ENCODE measurements at regions not wholly inside any gene's neighbourhood (a gene's known extent, or its start where the extent isn't known, plus 50 kb on each side); places are given as distances from the start of the nearest gene placed in this dataset.
A peak's percentile ranks its signal among the peaks of the same experiment; 100 is the strongest.

DNA sequence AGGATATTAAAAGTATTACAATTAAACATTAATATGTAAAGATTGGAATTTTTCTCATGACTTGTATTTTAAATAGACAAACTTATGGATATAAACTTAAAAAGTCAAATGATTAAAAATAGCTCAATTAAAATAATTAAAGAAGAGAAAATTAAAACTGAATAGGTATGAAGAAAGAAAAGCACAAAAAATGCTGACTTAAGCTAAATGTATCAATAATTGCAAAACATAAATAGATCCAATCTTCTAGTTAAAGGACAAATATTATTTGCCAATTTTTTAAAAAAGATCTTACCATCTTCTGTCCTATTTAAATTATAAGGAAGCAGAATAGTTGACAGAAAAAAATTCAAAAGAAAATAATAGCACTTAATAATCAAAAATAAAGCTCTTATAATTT lies 646.3 kb upstream of the ANKRD30A start:
- Histone ChIP-seq H2BK5ac (ENCODE audit: low read depth, low read length, poor library complexity, severe bottlenecking) (no peak overlapping the region), H3K27me3 (ENCODE audit: control insufficient read depth, insufficient read depth, low read length) (no peaks in the 10 kb centered on the region), H3K9me1 (ENCODE audit: insufficient read depth, low read length) (no peaks in the 10 kb centered on the region), H4K20me1 (ENCODE audit: insufficient read depth, low read length) (no peaks in the 10 kb centered on the region), H3K36me3 (ENCODE audit: control insufficient read depth, insufficient read depth, low read length) (no peaks in the 10 kb centered on the region), H4K5ac (ENCODE audit: low read depth, low read length) (no peak overlapping the region), H3K18ac (ENCODE audit: low read depth, low read length) (no peak overlapping the region), H3K4me2 (ENCODE audit: low read depth, low read length) (no peak overlapping the region), H3K27ac (ENCODE audit: insufficient read depth, low read length) (no peak overlapping the region), H4K91ac (ENCODE audit: insufficient read depth, low read depth, low read length) (no peak overlapping the region), H3K4me1 (ENCODE audit: control insufficient read depth, insufficient read depth, low read length) (no peaks in the 10 kb centered on the region), H3K4ac (ENCODE audit: low read depth, low read length) (no peak overlapping the region), H3K9ac (ENCODE audit: low read depth, low read length) (no peak overlapping the region), H3K9me3 (ENCODE audit: control insufficient read depth, insufficient read depth, low read length) (no peaks in the 10 kb centered on the region), H3K4me3 (ENCODE audit: insufficient read depth, low read depth, low read length) (no peak overlapping the region), H2BK15ac (ENCODE audit: low read depth, low read length) (no peak overlapping the region), H2BK120ac (ENCODE audit: low read depth, low read length) (no peak overlapping the region), H4K8ac (ENCODE audit: low read depth in 2 of 2, low read length in 2 of 2) (no peak overlapping the region), H3K14ac (replicated peaks; ENCODE audit: low read depth, low read length) (no peak overlapping the region), H3K56ac (ENCODE audit: extremely low read depth, insufficient read depth, low read length) (no peak overlapping the region), H2AFZ (replicated peaks; ENCODE audit: low read length, poor library complexity) (no peak overlapping the region), H2AK9ac (replicated peaks; ENCODE audit: low read depth, low read length, poor library complexity) (no peak overlapping the region), H3K23ac (ENCODE audit: low read depth, low read length) (no peak overlapping the region), H2BK20ac (ENCODE audit: low read depth, low read length) (no peak overlapping the region), H2AK5ac (ENCODE audit: low read depth, low read length) (no peak overlapping the region), H3K79me1 (ENCODE audit: low read depth in 1 of 2, low read length in 2 of 2) (no peaks in the 10 kb centered on the region)
- ATAC-seq (ENCODE audit: low read depth) (no peak), DNase-seq (no peak)
- dilution Hi-C loops (cut with HindIII; ENCODE audit: low sequenced_read_pairs, unreplicated experiment) (no loop called here), intact Hi-C loops (cut with micrococcal nuclease) (no loop called here), in situ Hi-C loops (cut with MboI; ENCODE audit: low sequenced_read_pairs) (no loop called here)
- CTCF ChIA-PET = no interaction called here
- POLR2A ChIA-PET (ENCODE audit: unreplicated experiment) = no interaction called here
- TF ChIP-seq MAFK (IDR thresholded peaks at IDR 0.05; ENCODE audit: low read depth, low read length) (peak; percentile 99), MAZ (IDR thresholded peaks at IDR 0.05; ENCODE audit: borderline replicate concordance, low read depth, low read length) (no peak), RFX5 (IDR thresholded peaks at IDR 0.05; ENCODE audit: low read depth, low read length) (no peak), BHLHE40 (IDR thresholded peaks at IDR 0.05; ENCODE audit: low read depth, low read length) (no peak)
- BruUV-seq (replicated peaks) = no TSS peak

Measured in IMR-90 (cell line).